MCF 10A (cell line): ENCODE measurements at regions not wholly inside any gene's neighbourhood (a gene's known extent, or its start where the extent isn't known, plus 50 kb on each side); places are given as distances from the start of the nearest gene placed in this dataset.
A peak's percentile ranks its signal among the peaks of the same experiment; 100 is the strongest.

Experiments
- BruUV-seq: library from RNA; stranded (reverse); fragments of 400-500 nt; replicated peaks from 2 replicates; lab custom pipeline; 2021; lab: Mats Ljungman, UMichigan
- CTCF ChIA-PET: fragments of 300-600 bp; sonication (Branson Sonifier 250); formaldehyde crosslinking; extraction: SDS; loops from one replicate; lab custom pipeline; 2021; ENCODE audit warnings: antibody characterized with exemption, inconsistent platforms; lab: Yijun Ruan, JAX
- POLR2A ChIA-PET: fragments of 300-600, 350-650 bp; sonication (Branson Sonifier 250); formaldehyde crosslinking; extraction: SDS; loops from one replicate; lab custom pipeline; 2020; ENCODE audit warnings: antibody characterized with exemption, inconsistent platforms; lab: Yijun Ruan, JAX
- DNase-seq: peaks from one replicate; pipeline ENCODE4 v3.0.0-alpha.2; 2018; ENCODE audit not compliant: unreplicated experiment
- H3K27ac Mint-ChIP-seq: one replicate; pipeline ENCODE4 v1.8.0; 2022; ENCODE audit warnings: mild to moderate bottlenecking, low read depth, mixed read lengths; ENCODE audit not compliant: unreplicated experiment
- H3K27me3 Mint-ChIP-seq: one replicate; pipeline ENCODE4 v1.8.0; 2022; ENCODE audit warnings: mixed read lengths; ENCODE audit not compliant: insufficient read depth, unreplicated experiment
- H3K36me3 Mint-ChIP-seq: one replicate; pipeline ENCODE4 v1.8.0; 2022; ENCODE audit warnings: mild to moderate bottlenecking, moderate library complexity, mixed read lengths; ENCODE audit not compliant: insufficient read depth, unreplicated experiment
- H3K4me1 Mint-ChIP-seq: one replicate; pipeline ENCODE4 v1.8.0; 2022; ENCODE audit warnings: mixed read lengths; ENCODE audit not compliant: insufficient read depth, unreplicated experiment
- H3K4me3 Mint-ChIP-seq: one replicate; pipeline ENCODE4 v1.8.0; 2022; ENCODE audit warnings: mild to moderate bottlenecking, moderate library complexity, mixed read lengths; ENCODE audit not compliant: unreplicated experiment
- H3K9me3 Mint-ChIP-seq: one replicate; pipeline ENCODE4 v1.8.0; 2022; ENCODE audit warnings: mixed read lengths; ENCODE audit not compliant: unreplicated experiment
- CTCF ChIP-seq: fragments of 200-600 bp; IDR thresholded peaks from one replicate; pipeline ENCODE4 v1.8.0; 2022; ENCODE audit warnings: antibody characterized with exemption, mild to moderate bottlenecking; ENCODE audit not compliant: unreplicated experiment
- intact Hi-C: fragments of 100-400 bp; cut with micrococcal nuclease; formaldehyde crosslinking; loops from 2 replicates; pipeline ENCODE4 v1.14.1; 2022

- Mint-ChIP-seq H3K36me3 (peaks cover 5% of the 10 kb centered on the region), H3K4me3 (no peak overlapping the region), H3K4me1 (no peaks in the 10 kb centered on the region), H3K27me3 (no peaks in the 10 kb centered on the region), H3K9me3 (peaks cover 10% of the 10 kb centered on the region), H3K27ac (no peak overlapping the region)
- ChIA-PET CTCF (no interaction called here), POLR2A (no interaction called here)
- BruUV-seq, result no TSS peak
- DNase-seq, result peak; percentile 42
- TF ChIP-seq CTCF, result no peak
- intact Hi-C loops, result no loop called here
Observed at GRCh38 chr2:7530001-7530400, 612.8 kb downstream of the RNF144A start.

DNA sequence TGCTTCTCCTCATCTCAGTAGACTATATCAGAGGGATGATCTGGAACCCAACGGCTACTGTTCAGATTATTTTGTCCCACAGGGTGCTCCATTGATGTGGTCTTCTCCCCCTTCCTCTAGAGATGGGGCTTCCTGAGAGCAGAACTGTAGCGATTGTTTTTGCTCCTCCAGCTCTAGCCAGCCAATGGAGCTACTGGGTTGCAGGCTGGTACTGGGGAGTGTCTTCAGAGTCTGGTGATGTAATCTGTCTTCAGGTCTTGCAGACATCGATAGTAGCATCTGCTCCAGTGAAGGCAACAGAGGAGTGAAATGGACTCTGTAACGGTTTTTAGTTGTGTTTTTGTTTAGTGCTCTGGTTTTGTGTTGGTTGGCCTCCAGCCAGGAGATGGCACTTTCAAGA is 621.9 kb downstream of the RNF144A start:
- intact Hi-C loops, result no loop called here
- CTCF ChIA-PET, result no interaction called here
- POLR2A ChIA-PET, result no interaction called here
- no peak for TF ChIP-seq CTCF
- H3K27ac Mint-ChIP-seq, result no peak overlapping the region
- no peaks in the 10 kb centered on the region for H3K4me1 Mint-ChIP-seq
- H3K27me3 Mint-ChIP-seq, result no peaks in the 10 kb centered on the region
- H3K9me3 Mint-ChIP-seq, result no peaks in the 10 kb centered on the region
- H3K36me3 Mint-ChIP-seq, result no peaks in the 10 kb centered on the region
- no TSS peak for BruUV-seq
- DNase-seq, result no peak
- no peak overlapping the region for H3K4me3 Mint-ChIP-seq

DNA sequence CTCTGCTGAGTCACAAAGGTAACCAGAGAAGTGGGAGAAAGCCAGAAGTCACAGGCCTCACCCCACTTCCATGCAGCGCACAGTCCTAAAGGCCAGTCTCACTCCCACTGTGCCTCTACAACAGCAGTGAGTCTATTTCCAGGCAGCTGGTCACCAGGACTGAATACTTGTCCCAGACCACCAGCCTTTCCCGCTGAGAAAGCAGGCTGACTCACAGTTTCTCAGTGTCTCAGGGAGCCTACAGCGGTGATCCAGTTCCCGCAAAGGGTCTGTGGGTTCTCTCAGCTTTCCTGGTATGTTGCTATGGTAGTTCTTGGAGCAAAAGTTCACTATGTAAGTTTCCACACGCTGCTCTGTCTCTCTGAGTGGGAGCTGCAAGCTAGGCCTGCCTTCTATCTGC is 622.5 kb downstream of the RNF144A start:
- no peak for TF ChIP-seq CTCF
- H3K4me3 Mint-ChIP-seq, result no peak overlapping the region
- H3K9me3 Mint-ChIP-seq, result no peaks in the 10 kb centered on the region
- intact Hi-C loops, result no loop called here
- DNase-seq, result no peak
- H3K36me3 Mint-ChIP-seq, result no peaks in the 10 kb centered on the region
- H3K27ac Mint-ChIP-seq, result no peak overlapping the region
- no peaks in the 10 kb centered on the region for H3K4me1 Mint-ChIP-seq
- ChIA-PET POLR2A (no interaction called here), CTCF (no interaction called here)
- no TSS peak for BruUV-seq
- H3K27me3 Mint-ChIP-seq, result no peaks in the 10 kb centered on the region

DNA sequence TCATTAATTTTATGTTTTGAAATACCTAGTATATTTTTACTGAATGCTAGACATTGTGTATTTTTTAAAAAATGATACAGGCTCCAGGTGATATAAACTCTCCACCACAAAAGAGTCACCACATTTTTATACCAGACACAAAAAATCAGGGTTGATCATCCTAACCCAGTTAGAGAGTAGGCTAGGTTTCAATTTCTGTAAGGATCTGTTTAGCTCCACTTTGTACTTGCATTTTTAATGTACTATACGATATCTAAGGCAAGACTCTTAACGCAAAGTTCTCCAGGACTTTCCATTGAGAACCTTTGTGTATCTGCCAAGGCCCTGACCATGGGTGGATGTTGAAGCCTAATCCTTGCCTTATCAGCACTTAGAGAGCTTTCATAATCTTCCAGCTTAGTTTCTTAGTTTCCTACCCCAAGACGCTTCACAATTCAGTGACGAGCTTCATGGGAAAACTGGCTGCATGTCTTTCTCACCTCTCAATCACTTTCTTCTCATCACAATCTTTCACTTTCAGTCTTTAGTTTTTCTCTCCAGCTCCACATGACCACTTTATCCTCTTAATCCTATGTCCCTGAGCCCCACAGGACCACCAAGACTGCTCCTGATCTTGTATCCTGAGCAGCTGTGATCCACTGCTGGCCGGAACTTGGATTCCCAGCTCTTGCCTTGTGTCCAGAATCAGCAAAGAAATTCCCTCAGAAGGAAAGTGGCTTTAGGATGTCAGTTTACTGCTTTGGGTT is 635.8 kb downstream of the RNF144A start:
- BruUV-seq, result no TSS peak
- intact Hi-C loops, result no loop called here
- DNase-seq, result no peak
- no peak overlapping the region for H3K27ac Mint-ChIP-seq
- no peaks in the 10 kb centered on the region for H3K4me1 Mint-ChIP-seq
- CTCF ChIA-PET, result no interaction called here
- H3K27me3 Mint-ChIP-seq, result no peaks in the 10 kb centered on the region
- H3K9me3 Mint-ChIP-seq, result peaks cover 38% of the 10 kb centered on the region
- no peaks in the 10 kb centered on the region for H3K36me3 Mint-ChIP-seq
- no peak for TF ChIP-seq CTCF
- H3K4me3 Mint-ChIP-seq, result no peak overlapping the region
- POLR2A ChIA-PET, result no interaction called here
